ENCODE measurements at regions not wholly inside any gene's neighbourhood (a gene's known extent, or its start where the extent isn't known, plus 50 kb on each side); places are given as distances from the start of the nearest gene placed in this dataset.

DNA sequence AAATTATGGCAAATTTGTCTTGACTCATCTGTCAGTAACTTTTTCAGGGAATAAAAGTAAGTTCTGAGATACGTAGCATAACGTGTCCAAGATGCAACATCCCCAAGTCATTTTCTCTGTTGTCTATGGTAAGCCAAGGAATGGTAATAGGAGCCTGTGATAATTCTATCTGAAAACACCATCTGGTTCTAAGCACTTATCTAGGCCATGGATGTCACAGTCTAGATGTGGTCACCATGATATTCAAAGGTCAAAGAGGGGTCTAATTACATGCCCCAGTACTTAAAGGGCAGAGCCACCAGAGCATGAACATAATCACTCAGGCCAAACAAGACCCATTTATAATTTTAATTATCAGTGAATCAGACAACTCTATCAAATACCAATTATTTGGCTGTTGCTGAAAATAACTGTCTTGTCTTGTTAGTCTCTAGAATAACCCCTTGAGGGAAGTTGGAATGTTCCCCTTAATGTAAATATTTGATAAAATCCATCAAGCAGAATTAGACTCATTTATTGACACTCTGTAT is 225.1 kb upstream of the MPPED2 start:
- TF ChIP-seq, protein P1, sequence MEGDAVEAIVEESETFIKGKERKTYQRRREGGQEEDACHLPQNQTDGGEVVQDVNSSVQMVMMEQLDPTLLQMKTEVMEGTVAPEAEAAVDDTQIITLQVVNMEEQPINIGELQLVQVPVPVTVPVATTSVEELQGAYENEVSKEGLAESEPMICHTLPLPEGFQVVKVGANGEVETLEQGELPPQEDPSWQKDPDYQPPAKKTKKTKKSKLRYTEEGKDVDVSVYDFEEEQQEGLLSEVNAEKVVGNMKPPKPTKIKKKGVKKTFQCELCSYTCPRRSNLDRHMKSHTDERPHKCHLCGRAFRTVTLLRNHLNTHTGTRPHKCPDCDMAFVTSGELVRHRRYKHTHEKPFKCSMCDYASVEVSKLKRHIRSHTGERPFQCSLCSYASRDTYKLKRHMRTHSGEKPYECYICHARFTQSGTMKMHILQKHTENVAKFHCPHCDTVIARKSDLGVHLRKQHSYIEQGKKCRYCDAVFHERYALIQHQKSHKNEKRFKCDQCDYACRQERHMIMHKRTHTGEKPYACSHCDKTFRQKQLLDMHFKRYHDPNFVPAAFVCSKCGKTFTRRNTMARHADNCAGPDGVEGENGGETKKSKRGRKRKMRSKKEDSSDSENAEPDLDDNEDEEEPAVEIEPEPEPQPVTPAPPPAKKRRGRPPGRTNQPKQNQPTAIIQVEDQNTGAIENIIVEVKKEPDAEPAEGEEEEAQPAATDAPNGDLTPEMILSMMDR (conservative IDR thresholded peaks at IDR 0.05) = no peak
- no peak for TF ChIP-seq ZFX (IDR thresholded peaks at IDR 0.05)
- H3K27ac ChIP-seq = no peak overlapping the region

GRCh38 chr11:30810116-30810515 is 224.0 kb upstream of the MPPED2 start:
- H3K27ac ChIP-seq = no peak overlapping the region
- TF ChIP-seq, protein P1 (conservative IDR thresholded peaks at IDR 0.05) = no peak
- no peak for TF ChIP-seq ZFX (IDR thresholded peaks at IDR 0.05)

DNA sequence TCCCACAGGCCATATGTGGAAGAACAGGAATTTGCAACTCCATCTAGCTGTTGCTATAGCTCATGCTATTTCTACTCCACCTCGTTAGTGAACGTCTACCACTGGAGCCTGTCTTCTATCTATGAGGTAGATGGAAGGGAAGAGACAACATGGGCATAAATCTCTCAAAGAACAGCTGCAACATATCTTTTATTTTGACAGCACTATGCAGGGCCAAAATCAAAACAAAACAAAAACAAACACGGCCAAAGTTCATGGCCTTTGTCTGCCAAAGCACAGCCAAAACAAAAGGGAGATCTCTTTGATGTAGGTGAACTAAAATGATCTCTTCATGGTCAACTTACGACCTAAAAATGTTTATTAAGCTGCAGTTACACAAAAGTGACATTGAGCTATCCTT is 215.2 kb upstream of the MPPED2 start:
- TF ChIP-seq ZFX (IDR thresholded peaks at IDR 0.05) = no peak
- TF ChIP-seq, protein P1 (conservative IDR thresholded peaks at IDR 0.05) = no peak
- H3K27ac ChIP-seq = no peak overlapping the region

GRCh38 chr11:30800904-30801303 is 214.8 kb upstream of the MPPED2 start:
- no peak overlapping the region for H3K27ac ChIP-seq
- TF ChIP-seq ZFX (IDR thresholded peaks at IDR 0.05) = no peak
- TF ChIP-seq, protein P1 (conservative IDR thresholded peaks at IDR 0.05) = no peak

- H3K27ac ChIP-seq = no peak overlapping the region
- TF ChIP-seq, protein P1 (conservative IDR thresholded peaks at IDR 0.05) = no peak
- TF ChIP-seq ZFX (IDR thresholded peaks at IDR 0.05) = no peak
Measured at GRCh38 chr11:30798547-30799236, 212.5 kb upstream of the MPPED2 start.

DNA sequence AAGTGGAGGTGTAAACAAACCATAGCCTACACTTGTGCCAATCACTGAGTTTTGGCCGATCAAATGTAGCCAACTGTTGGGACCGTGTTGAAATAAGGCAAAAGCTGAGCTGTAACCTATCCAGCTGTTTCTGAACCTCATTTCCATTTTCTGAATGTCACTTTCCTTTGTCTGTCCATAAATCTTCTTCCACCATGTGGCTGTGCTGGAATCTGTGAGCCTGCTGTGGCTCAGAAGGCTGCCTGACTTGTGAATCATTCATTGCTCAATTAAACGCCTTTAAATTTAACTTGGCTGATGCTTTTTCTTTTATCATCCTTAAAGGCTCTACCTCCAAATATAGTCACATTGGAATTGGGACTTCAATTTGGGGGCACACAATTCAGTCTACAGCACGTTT is 203.1 kb upstream of the MPPED2 start:
- H3K27ac ChIP-seq = no peak overlapping the region
- TF ChIP-seq, protein P1 (conservative IDR thresholded peaks at IDR 0.05) = no peak

DNA sequence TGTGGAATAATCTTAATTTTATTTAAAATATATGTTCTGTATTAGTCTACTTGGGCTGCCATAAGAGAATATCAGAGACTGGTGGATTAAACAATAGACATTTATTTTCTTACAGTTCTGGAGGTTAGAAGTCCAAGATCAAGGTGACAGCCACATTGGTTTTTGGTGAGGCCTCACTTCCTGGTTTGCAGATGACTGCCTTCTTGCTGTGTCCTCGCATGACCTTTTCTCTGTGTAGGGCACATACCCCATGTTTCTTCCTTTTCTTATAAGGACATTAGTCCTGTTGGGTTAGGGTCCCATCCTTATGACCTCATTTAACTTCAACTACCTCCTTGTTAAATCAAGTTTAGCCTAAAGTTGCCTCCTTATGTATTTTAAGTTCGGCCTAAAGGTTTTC is 202.7 kb upstream of the MPPED2 start:
- H3K27ac ChIP-seq = no peak overlapping the region
- TF ChIP-seq, protein P1 (conservative IDR thresholded peaks at IDR 0.05) = no peak
- TF ChIP-seq ZFX (IDR thresholded peaks at IDR 0.05) = no peak
